T-cell (primary cell): ENCODE measurements at regions not wholly inside any gene's neighbourhood (a gene's known extent, or its start where the extent isn't known, plus 50 kb on each side); places are given as distances from the start of the nearest gene placed in this dataset.

ENCODE experiments used
- ATAC-seq, 4 experiments: fragments of 200-7000 bp in 3 of 4; fragments of 150-1000 bp in 1 of 4; cut with Tn5 transposase; replicated peaks in 1 of 4; 1 replicate in 3 of 4; 2 replicates in 1 of 4; pipeline ENCODE4 v1.10.0; 2021; ENCODE audit warnings: moderate library complexity in 3 of 4, mild to moderate bottlenecking in 2 of 4, moderate number of reproducible peaks in 1 of 4
- CTCF ChIA-PET, 2 donors: fragments of 300-600 bp; sonication (Branson Sonifier 250); formaldehyde crosslinking; loops; one replicate each; lab custom pipeline; 2022; ENCODE audit warnings: antibody characterized with exemption in 2 of 2; lab: Charles Lee
- POLR2A ChIA-PET, 2 donors: fragments of 300-600 bp; sonication (Branson Sonifier 250); formaldehyde crosslinking; loops; one replicate each; lab custom pipeline; 2022; ENCODE audit warnings: antibody characterized with exemption in 2 of 2; lab: Charles Lee
- DNase-seq, 35 experiments: peaks; one replicate each; pipeline versions ENCODE4 v3.0.0 to v3.0.0-alpha.2; 2013 to 2023
- H3K27ac ChIP-seq: one replicate; pipeline ENCODE4 v1.5.1; 2013; ENCODE audit warnings: low read length
- H3K27me3 ChIP-seq, 2 experiments: replicated peaks in 1 of 2; 1 replicate in 1 of 2; 2 replicates in 1 of 2; pipeline versions ENCODE4 v1.6.1 to v1.7.0; 2013; ENCODE audit warnings: low read length in 1 of 2, mixed read lengths in 1 of 2; ENCODE audit not compliant: control insufficient read depth in 2 of 2, insufficient read depth in 2 of 2; ENCODE audit errors: extremely low read depth in 1 of 2
- H3K36me3 ChIP-seq, 2 donors: 1 replicate in 1 of 2; 2 replicates in 1 of 2; pipeline versions ENCODE4 v1.6.1 to v1.7.0; 2013; ENCODE audit warnings: low read length in 1 of 2; ENCODE audit not compliant: control insufficient read depth in 2 of 2, insufficient read depth in 1 of 2; ENCODE audit errors: extremely low read depth in 1 of 2
- H3K4me1 ChIP-seq, 2 experiments: 1 replicate in 1 of 2; 2 replicates in 1 of 2; pipeline versions ENCODE4 v1.6.1 to v1.7.0; 2013; ENCODE audit warnings: low read length in 2 of 2, mixed read lengths in 1 of 2; ENCODE audit not compliant: insufficient read depth in 2 of 2, control insufficient read depth in 1 of 2; ENCODE audit errors: extremely low read depth in 1 of 2
- H3K4me3 ChIP-seq, 2 donors: 1 replicate in 1 of 2; 2 replicates in 1 of 2; pipeline versions ENCODE4 v1.5.1 to v1.7.0; 2013; ENCODE audit warnings: mild to moderate bottlenecking in 2 of 2, low read length in 1 of 2, moderate library complexity in 1 of 2; ENCODE audit not compliant: control insufficient read depth in 1 of 2; ENCODE audit errors: extremely low read depth in 1 of 2
- H3K9me3 ChIP-seq: 2 replicates; pipeline ENCODE4 v1.7.0; 2013
- H3K27ac Mint-ChIP-seq, 2 donors: one replicate each; pipeline ENCODE4 v1.8.0; 2020 to 2021; ENCODE audit warnings: mild to moderate bottlenecking in 2 of 2, mixed read lengths in 2 of 2
- H3K27me3 Mint-ChIP-seq, 2 donors: one replicate each; pipeline ENCODE4 v1.8.0; 2021 to 2022; ENCODE audit warnings: mixed read lengths in 2 of 2
- H3K36me3 Mint-ChIP-seq: one replicate; pipeline ENCODE4 v1.8.0; 2021; ENCODE audit warnings: mixed read lengths
- H3K4me1 Mint-ChIP-seq, 3 donors: one replicate each; pipeline ENCODE4 v1.8.0; 2020 to 2022; ENCODE audit warnings: mixed read lengths in 3 of 3, mild to moderate bottlenecking in 1 of 3
- H3K4me3 Mint-ChIP-seq, 3 donors: one replicate each; pipeline ENCODE4 v1.8.0; 2020 to 2022; ENCODE audit warnings: mild to moderate bottlenecking in 3 of 3, mixed read lengths in 3 of 3, moderate library complexity in 3 of 3
- H3K9me3 Mint-ChIP-seq, 3 donors: one replicate each; pipeline ENCODE4 v1.8.0; 2020 to 2022; ENCODE audit warnings: mixed read lengths in 3 of 3
- WGBS: methylation state at CpG from one replicate; pipeline ENCODE4 v1.1.5; 2013; ENCODE audit warnings: missing lambda C conversion rate; ENCODE audit not compliant: insufficient coverage; 5-methylcytosine and 5-hydroxymethylcytosine counted together

- H3K27me3 Mint-ChIP-seq = peaks cover 29 to 37% of the 10 kb centered on the region in 2 donors
- CTCF ChIA-PET = no interaction called here
- ATAC-seq (no peak), DNase-seq (no peak)
- H3K4me1 ChIP-seq = no peaks in the 10 kb centered on the region
- H3K4me3 ChIP-seq = no peak overlapping the region
- no peak overlapping the region for H3K4me3 Mint-ChIP-seq
- no peak overlapping the region for H3K27ac ChIP-seq
- no peaks in the 10 kb centered on the region for H3K4me1 Mint-ChIP-seq
- no peaks in the 10 kb centered on the region for H3K9me3 Mint-ChIP-seq
- no peaks in the 10 kb centered on the region for H3K36me3 Mint-ChIP-seq
- POLR2A ChIA-PET = no interaction called here
- H3K27me3 ChIP-seq = peaks cover 6 to 64% of the 10 kb centered on the region in 2 experiments
- H3K9me3 ChIP-seq = no peaks in the 10 kb centered on the region
- no peak overlapping the region for H3K27ac Mint-ChIP-seq
- no peaks in the 10 kb centered on the region for H3K36me3 ChIP-seq
Observed at GRCh38 chr1:30814292-30814691, 56.7 kb upstream of the LAPTM5 start.

GRCh38 chr1:30812076-30812475, 54.5 kb upstream of the LAPTM5 start:
- Histone ChIP-seq H3K27ac (no peak overlapping the region), H3K4me1 (no peaks in the 10 kb centered on the region), H3K4me3 (no peak overlapping the region), H3K9me3 (no peaks in the 10 kb centered on the region), H3K36me3 (no peaks in the 10 kb centered on the region), H3K27me3 (peaks cover 6 to 58% of the 10 kb centered on the region in 2 experiments)
- Mint-ChIP-seq H3K4me1 (no peaks in the 10 kb centered on the region), H3K27me3 (peaks cover 26 to 33% of the 10 kb centered on the region in 2 donors), H3K27ac (no peak overlapping the region), H3K9me3 (no peaks in the 10 kb centered on the region), H3K4me3 (no peak overlapping the region), H3K36me3 (no peaks in the 10 kb centered on the region)
- ATAC-seq = no peak
- ChIA-PET CTCF (no interaction called here), POLR2A (no interaction called here)
- WGBS = 54% methylated on average over 3 of the region's 3 CpGs
- no peak for DNase-seq

- Histone ChIP-seq H3K27me3 (peaks cover 12 to 59% of the 10 kb centered on the region in 2 experiments), H3K27ac (no peak overlapping the region), H3K4me3 (no peak overlapping the region), H3K9me3 (no peaks in the 10 kb centered on the region), H3K4me1 (no peaks in the 10 kb centered on the region), H3K36me3 (no peaks in the 10 kb centered on the region)
- peaks cover 27 to 28% of the 10 kb centered on the region in 2 donors for H3K27me3 Mint-ChIP-seq
- no peak for ATAC-seq
- no peaks in the 10 kb centered on the region for H3K36me3 Mint-ChIP-seq
- H3K4me3 Mint-ChIP-seq = no peak overlapping the region
- no peaks in the 10 kb centered on the region for H3K9me3 Mint-ChIP-seq
- ChIA-PET CTCF (no interaction called here), POLR2A (no interaction called here)
- H3K27ac Mint-ChIP-seq = no peak overlapping the region
- no peak for DNase-seq
- no peaks in the 10 kb centered on the region for H3K4me1 Mint-ChIP-seq
Observed at GRCh38 chr1:30811187-30811586, 53.6 kb upstream of the LAPTM5 start.

- no peaks in the 10 kb centered on the region for H3K36me3 ChIP-seq
- peaks cover 13 to 59% of the 10 kb centered on the region in 2 experiments for H3K27me3 ChIP-seq
- Mint-ChIP-seq H3K27ac (no peak overlapping the region), H3K4me1 (no peaks in the 10 kb centered on the region), H3K36me3 (no peaks in the 10 kb centered on the region), H3K4me3 (no peak overlapping the region), H3K9me3 (no peaks in the 10 kb centered on the region), H3K27me3 (peaks cover 33 to 35% of the 10 kb centered on the region in 2 donors)
- POLR2A ChIA-PET = no interaction called here
- WGBS = 88% methylated on average over 4 of the region's 12 CpGs
- ATAC-seq (no peak), DNase-seq (no peak)
- no peaks in the 10 kb centered on the region for H3K9me3 ChIP-seq
- no peaks in the 10 kb centered on the region for H3K4me1 ChIP-seq
- CTCF ChIA-PET = no interaction called here
- H3K4me3 ChIP-seq = no peak overlapping the region
- H3K27ac ChIP-seq = no peak overlapping the region
Observed at GRCh38 chr1:30810416-30811080, 53.0 kb upstream of the LAPTM5 start.

GRCh38 chr1:30809514-30810263, 52.1 kb upstream of the LAPTM5 start:
- no peaks in the 10 kb centered on the region for H3K4me1 ChIP-seq
- no peak overlapping the region for H3K27ac Mint-ChIP-seq
- no peak for ATAC-seq
- no peaks in the 10 kb centered on the region for H3K9me3 Mint-ChIP-seq
- no peaks in the 10 kb centered on the region for H3K4me1 Mint-ChIP-seq
- no peak for DNase-seq
- no peak overlapping the region for H3K4me3 ChIP-seq
- no peaks in the 10 kb centered on the region for H3K36me3 ChIP-seq
- no peaks in the 10 kb centered on the region for H3K9me3 ChIP-seq
- H3K27me3 ChIP-seq = peaks cover 11 to 60% of the 10 kb centered on the region in 2 experiments
- peaks cover 40 to 42% of the 10 kb centered on the region in 2 donors for H3K27me3 Mint-ChIP-seq
- ChIA-PET POLR2A (no interaction called here), CTCF (no interaction called here)
- WGBS = 53% methylated on average over 11 of the region's 14 CpGs
- H3K36me3 Mint-ChIP-seq = no peaks in the 10 kb centered on the region
- no peak overlapping the region for H3K4me3 Mint-ChIP-seq
- H3K27ac ChIP-seq = no peak overlapping the region

GRCh38 chr1:30808067-30808662, 50.6 kb upstream of the LAPTM5 start:
- H3K27ac Mint-ChIP-seq = no peak overlapping the region
- no peak overlapping the region for H3K4me3 Mint-ChIP-seq
- Histone ChIP-seq H3K27ac (no peak overlapping the region), H3K4me1 (no peaks in the 10 kb centered on the region), H3K36me3 (no peaks in the 10 kb centered on the region), H3K27me3 (peaks cover 11 to 50% of the 10 kb centered on the region in 2 experiments), H3K4me3 (no peak overlapping the region), H3K9me3 (no peaks in the 10 kb centered on the region)
- DNase-seq (no peak), ATAC-seq (no peak)
- H3K27me3 Mint-ChIP-seq = peaks cover 46 to 51% of the 10 kb centered on the region in 2 donors
- H3K9me3 Mint-ChIP-seq = no peaks in the 10 kb centered on the region
- no CpG with 5 or more reads among the region's 3 CpGs for WGBS
- ChIA-PET POLR2A (no interaction called here), CTCF (interaction anchor here in 1 of 2 donors (0.6 kb wide), 1 partner anchor 955 kb away, joined by 9 read pairs; no protein-coding TSS in a partner anchor)
- no peaks in the 10 kb centered on the region for H3K36me3 Mint-ChIP-seq
- no peaks in the 10 kb centered on the region for H3K4me1 Mint-ChIP-seq
